GM23338 (cell line): ENCODE measurements at regions not wholly inside any gene's neighbourhood (a gene's known extent, or its start where the extent isn't known, plus 50 kb on each side); places are given as distances from the start of the nearest gene placed in this dataset.

Source experiments
- ATAC-seq: fragments of 200-7000 bp; cut with Tn5 transposase; 3 replicates; pipeline ENCODE4 v1.9.1; 2020
- DNase-seq: peaks from one replicate; pipeline ENCODE4 v3.0.0-alpha.2; 2015; ENCODE audit warnings: low spot score
- H2AFZ ChIP-seq: fragments of 200-600 bp; sonication (generic); 2 replicates; pipeline ENCODE4 v1.8.0; 2016; ENCODE audit warnings: antibody characterized with exemption, mild to moderate bottlenecking, moderate library complexity
- H3F3A ChIP-seq: fragments of 200-600 bp; sonication (generic); replicated peaks from 2 replicates; pipeline ENCODE4 v1.8.0; 2017; ENCODE audit warnings: antibody characterized with exemption, mixed run types, low read depth
- H3K27ac ChIP-seq: fragments of 200-600 bp; sonication (generic); 2 replicates; pipeline ENCODE4 v1.6.1; 2016; ENCODE audit warnings: low read depth
- H3K27me3 ChIP-seq: fragments of 200-600 bp; sonication (generic); 2 replicates; pipeline ENCODE4 v1.8.0; 2016; ENCODE audit warnings: mild to moderate bottlenecking, mixed run types, moderate library complexity; ENCODE audit not compliant: insufficient read depth
- H3K36me3 ChIP-seq: fragments of 200-600 bp; sonication (generic); 2 replicates; pipeline ENCODE4 v1.8.0; 2016; ENCODE audit warnings: mild to moderate bottlenecking; ENCODE audit not compliant: insufficient read depth
- H3K4me1 ChIP-seq: fragments of 200-600 bp; sonication (generic); 2 replicates; pipeline ENCODE4 v1.8.0; 2016; ENCODE audit warnings: mild to moderate bottlenecking, moderate library complexity; ENCODE audit not compliant: insufficient read depth
- H3K4me2 ChIP-seq: fragments of 200-600 bp; sonication (generic); 2 replicates; pipeline ENCODE4 v1.7.1; 2017; ENCODE audit warnings: mixed run types
- H3K4me3 ChIP-seq: fragments of 200-600 bp; sonication (generic); 2 replicates; pipeline ENCODE4 v1.6.1; 2016; ENCODE audit warnings: mixed run types
- H3K79me2 ChIP-seq: fragments of 200-600 bp; sonication (generic); replicated peaks from 2 replicates; pipeline ENCODE4 v1.8.0; 2017; ENCODE audit warnings: mild to moderate bottlenecking; ENCODE audit not compliant: insufficient read depth
- H3K9me2 ChIP-seq: fragments of 200-600 bp; sonication (generic); 2 replicates; pipeline ENCODE4 v1.8.0; 2017; ENCODE audit not compliant: insufficient read depth
- H4K20me1 ChIP-seq: fragments of 200-600 bp; sonication (generic); replicated peaks from 2 replicates; pipeline ENCODE4 v1.8.0; 2017; ENCODE audit warnings: mild to moderate bottlenecking; ENCODE audit not compliant: insufficient read depth
- H3K27ac Mint-ChIP-seq: 2 replicates; pipeline ENCODE4 v1.8.0; 2020; ENCODE audit warnings: inconsistent platforms, mild to moderate bottlenecking, moderate library complexity, mixed read lengths
- H3K27me3 Mint-ChIP-seq: 3 replicates; pipeline ENCODE4 v1.8.0; 2022; ENCODE audit warnings: low read depth, mild to moderate bottlenecking, moderate library complexity, mixed read lengths, inconsistent platforms; ENCODE audit not compliant: insufficient read depth, poor library complexity
- H3K36me3 Mint-ChIP-seq: 3 replicates; pipeline ENCODE4 v1.8.0; 2021; ENCODE audit warnings: low read depth, mild to moderate bottlenecking, inconsistent platforms, moderate library complexity, mixed read lengths
- H3K4me1 Mint-ChIP-seq: 3 replicates; pipeline ENCODE4 v1.8.0; 2020; ENCODE audit warnings: mild to moderate bottlenecking, inconsistent platforms, mixed read lengths
- H3K4me3 Mint-ChIP-seq: 3 replicates; pipeline ENCODE4 v1.8.0; 2021; ENCODE audit warnings: moderate library complexity, mild to moderate bottlenecking, inconsistent platforms, mixed read lengths
- H3K9me3 Mint-ChIP-seq: 3 replicates; pipeline ENCODE4 v1.8.0; 2020; ENCODE audit warnings: moderate library complexity, mild to moderate bottlenecking, inconsistent platforms, mixed read lengths
- CREB1 ChIP-seq: fragments of 250-450 bp; sonication (Bioruptor Pico); IDR thresholded peaks from 2 replicates; pipeline ENCODE4 v1.5.0; 2020; ENCODE audit warnings: low read depth, mild to moderate bottlenecking, moderate library complexity
- CTCF ChIP-seq, 2 experiments: fragments of 200-600 bp in 1 of 2; sonication (generic) in 1 of 2; conservative IDR thresholded peaks; 2 replicates each; pipeline versions ENCODE4 v1.5.1 to v1.6.1; 2016 to 2017; ENCODE audit warnings: antibody characterized with exemption in 2 of 2, low read depth in 2 of 2, mild to moderate bottlenecking in 2 of 2, moderate library complexity in 1 of 2
- ETS1 ChIP-seq: IDR thresholded peaks from 2 replicates; pipeline ENCODE4 v1.6.1; 2016; ENCODE audit warnings: antibody characterized with exemption
- EZH2 ChIP-seq: fragments of 200-600 bp; sonication (generic); IDR thresholded peaks from one replicate; pipeline ENCODE4 v1.8.0; 2017; ENCODE audit warnings: antibody characterized with exemption, mild to moderate bottlenecking, low read depth; ENCODE audit not compliant: unreplicated experiment
- EZH2phosphoT487 ChIP-seq: fragments of 200-600 bp; sonication (generic); IDR thresholded peaks from one replicate; pipeline ENCODE4 v1.8.1; 2018; ENCODE audit warnings: antibody characterized with exemption; ENCODE audit not compliant: unreplicated experiment
- JUNB ChIP-seq: IDR thresholded peaks from one replicate; pipeline ENCODE4 v1.6.1; 2016; ENCODE audit warnings: antibody characterized with exemption; ENCODE audit not compliant: unreplicated experiment
- POLR2AphosphoS5 ChIP-seq: IDR thresholded peaks from 2 replicates; pipeline ENCODE4 v1.6.1; 2016; ENCODE audit warnings: antibody characterized with exemption, low read depth
- REST ChIP-seq: IDR thresholded peaks from one replicate; pipeline ENCODE4 v1.6.1; 2018; ENCODE audit warnings: antibody characterized with exemption; ENCODE audit not compliant: unreplicated experiment
- STAT1 ChIP-seq: IDR thresholded peaks from one replicate; pipeline ENCODE4 v1.6.1; 2016; ENCODE audit warnings: antibody characterized with exemption; ENCODE audit not compliant: unreplicated experiment
- ZNF114 ChIP-seq: fragments of 250-450 bp; sonication (Bioruptor Pico); IDR thresholded peaks from 2 replicates; pipeline ENCODE4 v1.5.0; 2020; ENCODE audit warnings: mild to moderate bottlenecking, moderate library complexity
- ZNF331 ChIP-seq: fragments of 250-450 bp; sonication (Bioruptor Pico); IDR thresholded peaks from 2 replicates; pipeline ENCODE4 v1.5.0; 2020; ENCODE audit warnings: low read depth, mild to moderate bottlenecking, moderate library complexity
- ZNF462 ChIP-seq: fragments of 250-450 bp; sonication (Bioruptor Pico); IDR thresholded peaks from 2 replicates; pipeline ENCODE4 v1.5.0; 2020; ENCODE audit warnings: mild to moderate bottlenecking, moderate library complexity

DNA sequence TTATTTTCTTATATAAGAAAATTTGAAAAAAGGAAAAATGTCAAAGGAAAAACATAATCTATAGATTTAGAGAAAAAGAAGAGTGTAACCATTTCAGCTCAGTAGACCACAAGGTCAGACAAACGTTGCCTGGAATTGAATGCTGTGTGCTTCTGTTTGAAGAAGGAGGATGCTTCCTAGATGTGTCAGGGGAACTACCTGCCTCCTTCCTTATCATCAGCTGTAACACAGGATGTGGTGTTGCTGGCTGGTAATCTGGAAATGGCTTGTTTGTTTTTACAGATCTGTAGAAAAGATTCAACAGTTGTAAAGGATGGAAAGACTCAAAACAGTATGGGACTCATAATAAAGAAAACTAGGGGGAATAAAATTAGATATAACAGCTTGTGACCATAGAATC, 160.7 kb upstream of the MEF2C start:
- Mint-ChIP-seq H3K4me1 (peaks cover 11% of the 10 kb centered on the region; the same call in 2 of the 3 replicates), H3K36me3 (no peaks in the 10 kb centered on the region), H3K4me3 (no peak overlapping the region), H3K27me3 (no peaks in the 10 kb centered on the region), H3K27ac (no peak overlapping the region), H3K9me3 (0 out of 3 replicates have a peak, but pooled peaks cover under 1% of the 10 kb centered on the region)
- ATAC-seq (no peak), DNase-seq (no peak)
- no peaks in the 10 kb centered on the region for H3K27me3 ChIP-seq
- H2AFZ ChIP-seq = no peak overlapping the region
- no peak for TF ChIP-seq EZH2
- no peak for TF ChIP-seq ZNF331 (CRISPR knock-in tag)
- TF ChIP-seq CREB1 (CRISPR knock-in tag) = no peak
- TF ChIP-seq POLR2AphosphoS5 = no peak
- no peak for TF ChIP-seq ETS1
- TF ChIP-seq EZH2phosphoT487 = no peak
- no peak for TF ChIP-seq ZNF462
- no peak for TF ChIP-seq ZNF114 (CRISPR knock-in tag)
- TF ChIP-seq STAT1 = no peak
- TF ChIP-seq REST = no peak
- no peak for TF ChIP-seq JUNB
- TF ChIP-seq CTCF (conservative IDR thresholded peaks at IDR 0.05; ENCODE audit: low read depth in 2 of 2) = no peak
- no peak overlapping the region for H3K4me2 ChIP-seq
- no peaks in the 10 kb centered on the region; the same call in 1 of the 2 replicates for H4K20me1 ChIP-seq
- H3K4me3 ChIP-seq = no peak overlapping the region
- H3K9me2 ChIP-seq = no peaks in the 10 kb centered on the region
- H3K36me3 ChIP-seq = no peaks in the 10 kb centered on the region
- peaks cover 6% of the 10 kb centered on the region; the same call in 1 of the 2 replicates for H3K4me1 ChIP-seq
- no peaks in the 10 kb centered on the region for H3F3A ChIP-seq
- H3K27ac ChIP-seq = no peak overlapping the region
- H3K79me2 ChIP-seq = no peaks in the 10 kb centered on the region
